ENCODE measurements at regions not wholly inside any gene's neighbourhood (a gene's known extent, or its start where the extent isn't known, plus 50 kb on each side); places are given as distances from the start of the nearest gene placed in this dataset.

- Histone ChIP-seq H3K9me2 (replicated peaks; ENCODE audit: low read depth, low read length) (no peaks in the 10 kb centered on the region), H3K36me3 (ENCODE audit: insufficient read depth, low read length) (no peaks in the 10 kb centered on the region), H4K20me1 (ENCODE audit: insufficient read depth, low read length, poor library complexity, severe bottlenecking) (no peaks in the 10 kb centered on the region), H3K9me3 (ENCODE audit: insufficient read depth, low read depth, low read length) (no peaks in the 10 kb centered on the region), H3K4me1 (ENCODE audit: insufficient read depth, low read length, poor library complexity, severe bottlenecking) (no peaks in the 10 kb centered on the region), H3F3A (ENCODE audit: low read depth) (no peaks in the 10 kb centered on the region), H3K4me2 (ENCODE audit: low read depth, low read length, poor library complexity, severe bottlenecking) (no peak overlapping the region), H3K9ac (ENCODE audit: low read depth, low read length, poor library complexity, severe bottlenecking) (no peak overlapping the region), H2AFZ (ENCODE audit: low read length) (no peak overlapping the region), H3K4me3 (ENCODE audit: low read length, poor library complexity, severe bottlenecking) (no peak overlapping the region), H3K79me2 (ENCODE audit: insufficient read depth, low read length) (no peaks in the 10 kb centered on the region), H3K27me3 (ENCODE audit: insufficient read depth, low read length, poor library complexity, severe bottlenecking) (no peaks in the 10 kb centered on the region)
- TF ChIP-seq EZH2phosphoT487 (IDR thresholded peaks at IDR 0.05; ENCODE audit: borderline replicate concordance) (no peak), CTCF (conservative IDR thresholded peaks at IDR 0.05; ENCODE audit: low read length) (no peak)
Measured at GRCh38 chr5:136474466-136474865, 109.1 kb upstream of the TRPC7 start.

GRCh38 chr5:136467632-136468031 lies 102.3 kb upstream of the TRPC7 start:
- Histone ChIP-seq H3K36me3 (ENCODE audit: insufficient read depth, low read length) (no peaks in the 10 kb centered on the region), H4K20me1 (ENCODE audit: insufficient read depth, low read length, poor library complexity, severe bottlenecking) (no peaks in the 10 kb centered on the region), H3K4me3 (ENCODE audit: low read length, poor library complexity, severe bottlenecking) (no peak overlapping the region), H3F3A (ENCODE audit: low read depth) (no peaks in the 10 kb centered on the region), H3K4me1 (ENCODE audit: insufficient read depth, low read length, poor library complexity, severe bottlenecking) (no peaks in the 10 kb centered on the region), H3K9me3 (ENCODE audit: insufficient read depth, low read depth, low read length) (no peaks in the 10 kb centered on the region), H3K27me3 (ENCODE audit: insufficient read depth, low read length, poor library complexity, severe bottlenecking) (no peaks in the 10 kb centered on the region), H3K9me2 (replicated peaks; ENCODE audit: low read depth, low read length) (no peaks in the 10 kb centered on the region), H2AFZ (ENCODE audit: low read length) (no peak overlapping the region), H3K79me2 (ENCODE audit: insufficient read depth, low read length) (no peaks in the 10 kb centered on the region), H3K9ac (ENCODE audit: low read depth, low read length, poor library complexity, severe bottlenecking) (no peak overlapping the region), H3K4me2 (ENCODE audit: low read depth, low read length, poor library complexity, severe bottlenecking) (no peak overlapping the region)
- TF ChIP-seq CTCF (conservative IDR thresholded peaks at IDR 0.05; ENCODE audit: low read length) = no peak
- TF ChIP-seq EZH2phosphoT487 (IDR thresholded peaks at IDR 0.05; ENCODE audit: borderline replicate concordance) = no peak

GRCh38 chr5:136466041-136466415 lies 100.7 kb upstream of the TRPC7 start:
- no peak for TF ChIP-seq EZH2phosphoT487 (IDR thresholded peaks at IDR 0.05; ENCODE audit: borderline replicate concordance)
- no peak for TF ChIP-seq CTCF (conservative IDR thresholded peaks at IDR 0.05; ENCODE audit: low read length)
- Histone ChIP-seq H3K4me3 (ENCODE audit: low read length, poor library complexity, severe bottlenecking) (no peak overlapping the region), H3K4me1 (ENCODE audit: insufficient read depth, low read length, poor library complexity, severe bottlenecking) (no peaks in the 10 kb centered on the region), H4K20me1 (ENCODE audit: insufficient read depth, low read length, poor library complexity, severe bottlenecking) (no peaks in the 10 kb centered on the region), H3F3A (ENCODE audit: low read depth) (no peaks in the 10 kb centered on the region), H3K27me3 (ENCODE audit: insufficient read depth, low read length, poor library complexity, severe bottlenecking) (no peaks in the 10 kb centered on the region), H3K36me3 (ENCODE audit: insufficient read depth, low read length) (no peaks in the 10 kb centered on the region), H3K79me2 (ENCODE audit: insufficient read depth, low read length) (no peaks in the 10 kb centered on the region), H3K9me3 (ENCODE audit: insufficient read depth, low read depth, low read length) (no peaks in the 10 kb centered on the region), H3K9ac (ENCODE audit: low read depth, low read length, poor library complexity, severe bottlenecking) (no peak overlapping the region), H3K9me2 (replicated peaks; ENCODE audit: low read depth, low read length) (no peaks in the 10 kb centered on the region), H3K4me2 (ENCODE audit: low read depth, low read length, poor library complexity, severe bottlenecking) (no peak overlapping the region), H2AFZ (ENCODE audit: low read length) (no peak overlapping the region)

Measured in Loucy (cell line).